ENCODE measurements at regions not wholly inside any gene's neighbourhood (a gene's known extent, or its start where the extent isn't known, plus 50 kb on each side); places are given as distances from the start of the nearest gene placed in this dataset.

GRCh38 chr2:19793132-19793750 is 108.5 kb downstream of the TTC32 start:
- ATAC-seq (no peak), DNase-seq (ENCODE audit: missing footprints) (no peak)
- intact Hi-C loops (cut with DNase I) = no loop called here

- intact Hi-C loops (cut with DNase I) = no loop called here
- ATAC-seq (no peak), DNase-seq (ENCODE audit: missing footprints) (no peak)
Observed at GRCh38 chr2:19790291-19790690, 111.5 kb downstream of the TTC32 start.

GRCh38 chr2:19787134-19787533 is 114.6 kb downstream of the TTC32 start:
- ATAC-seq (no peak), DNase-seq (ENCODE audit: missing footprints) (no peak)
- intact Hi-C loops (cut with DNase I) = no loop called here

GRCh38 chr2:19786408-19787058 is 115.2 kb downstream of the TTC32 start:
- DNase-seq (ENCODE audit: missing footprints) (no peak), ATAC-seq (no peak)
- intact Hi-C loops (cut with DNase I) = no loop called here

- intact Hi-C loops (cut with DNase I) = no loop called here
- DNase-seq (ENCODE audit: missing footprints) = no peak
- peak; percentile 2 for ATAC-seq
Observed at GRCh38 chr2:19785867-19786266, 115.9 kb downstream of the TTC32 start.

GRCh38 chr2:19785447-19785846 is 116.3 kb downstream of the TTC32 start:
- DNase-seq (ENCODE audit: missing footprints) = no peak
- intact Hi-C loops (cut with DNase I) = no loop called here
- ATAC-seq = peak; percentile 64

- intact Hi-C loops (cut with DNase I) = no loop called here
- ATAC-seq (no peak), DNase-seq (ENCODE audit: missing footprints) (no peak)
Observed at GRCh38 chr2:19784456-19784855, 117.3 kb downstream of the TTC32 start.

- ATAC-seq = no peak
- intact Hi-C loops (cut with DNase I) = no loop called here
- DNase-seq (ENCODE audit: missing footprints) = no peak
Observed at GRCh38 chr2:19783935-19784334, 117.8 kb downstream of the TTC32 start.

GRCh38 chr2:19776941-19777514 is 124.8 kb downstream of the TTC32 start:
- no peak for DNase-seq (ENCODE audit: missing footprints)
- intact Hi-C loops (cut with DNase I) = no loop called here
- ATAC-seq = no peak

GRCh38 chr2:19775838-19776237 is 125.9 kb downstream of the TTC32 start:
- no peak for DNase-seq (ENCODE audit: missing footprints)
- no peak for ATAC-seq
- intact Hi-C loops (cut with DNase I) = no loop called here

- ATAC-seq (no peak), DNase-seq (ENCODE audit: missing footprints) (no peak)
- intact Hi-C loops (cut with DNase I) = no loop called here
Observed at GRCh38 chr2:19775315-19775714, 126.5 kb downstream of the TTC32 start.

GRCh38 chr2:19774805-19775176 is 127.0 kb downstream of the TTC32 start:
- ATAC-seq = no peak
- DNase-seq (ENCODE audit: missing footprints) = no peak
- intact Hi-C loops (cut with DNase I) = no loop called here

- DNase-seq (ENCODE audit: missing footprints) (no peak), ATAC-seq (no peak)
- intact Hi-C loops (cut with DNase I) = no loop called here
Observed at GRCh38 chr2:19772981-19773380, 128.8 kb downstream of the TTC32 start.

GRCh38 chr2:19769513-19769912 is 132.3 kb downstream of the TTC32 start:
- ATAC-seq = no peak
- intact Hi-C loops (cut with DNase I) = loop anchor here (5.0 kb wide), 1 partner anchor 93 kb away; no protein-coding TSS in a partner anchor
- no peak for DNase-seq (ENCODE audit: missing footprints)

- intact Hi-C loops (cut with DNase I) = loop anchor here (5.0 kb wide), 1 partner anchor 94 kb away; no protein-coding TSS in a partner anchor
- DNase-seq (ENCODE audit: missing footprints) = no peak
- ATAC-seq = no peak
Observed at GRCh38 chr2:19767899-19768298, 133.9 kb downstream of the TTC32 start.

GRCh38 chr2:19764998-19765397 is 136.8 kb downstream of the TTC32 start:
- ATAC-seq (no peak), DNase-seq (ENCODE audit: missing footprints) (no peak)
- intact Hi-C loops (cut with DNase I) = loop anchor here (5.0 kb wide), 1 partner anchor 97 kb away; no protein-coding TSS in a partner anchor

- intact Hi-C loops (cut with DNase I) = no loop called here
- DNase-seq (ENCODE audit: missing footprints) (no peak), ATAC-seq (no peak)
Observed at GRCh38 chr2:19763731-19764130, 138.1 kb downstream of the TTC32 start.

- DNase-seq (ENCODE audit: missing footprints) (no peak), ATAC-seq (no peak)
- intact Hi-C loops (cut with DNase I) = no loop called here
Observed at GRCh38 chr2:19762959-19763605, 138.7 kb downstream of the TTC32 start.

- DNase-seq (ENCODE audit: missing footprints) = no peak
- ATAC-seq = no peak
- intact Hi-C loops (cut with DNase I) = no loop called here
Observed at GRCh38 chr2:19762142-19762541, 139.6 kb downstream of the TTC32 start.

GRCh38 chr2:19759880-19760279 is 141.9 kb downstream of the TTC32 start:
- intact Hi-C loops (cut with DNase I) = no loop called here
- DNase-seq (ENCODE audit: missing footprints) (no peak), ATAC-seq (no peak)

Data from Right ventricle myocardium inferior (tissue), 1 donor.